ENCODE measurements at regions not wholly inside any gene's neighbourhood (a gene's known extent, or its start where the extent isn't known, plus 50 kb on each side); places are given as distances from the start of the nearest gene placed in this dataset.
"Not testable (repeated sequence)": the region's sequence is repeated elsewhere in the genome, so short reads cannot be mapped to it uniquely, and the experiment has no call there.

GRCh38 chr11:88044658-88045057 is 130.6 kb downstream of the RAB38 start:
- not testable (repeated sequence) for H3K9me3 Mint-ChIP-seq; H3K27ac ChIP-seq; H3K27me3 ChIP-seq; H3K79me2 ChIP-seq (ENCODE audit: low read depth); H3K36me3 Mint-ChIP-seq; H3K9me3 ChIP-seq (ENCODE audit: low read depth); H3K4me3 ChIP-seq; H4K20me1 ChIP-seq (ENCODE audit: low read depth); H3K27me3 Mint-ChIP-seq (ENCODE audit: insufficient read depth, low read depth); H3K36me3 ChIP-seq; H3K9ac ChIP-seq; H2AFZ ChIP-seq (replicated peaks)
- peaks cover 48% of the 10 kb centered on the region for H3K4me1 Mint-ChIP-seq
- peak overlapping the region; percentile 28 for H3K27ac Mint-ChIP-seq
- peaks cover 38% of the 10 kb centered on the region for H3K4me1 ChIP-seq
- peak; percentile 54 for DNase-seq (ENCODE audit: low spot score)
- peak overlapping the region; percentile 18 for H3K4me3 Mint-ChIP-seq
- peak overlapping the region; percentile 42 for H3K4me2 ChIP-seq
- peaks cover 17% of the 10 kb centered on the region for H3F3A ChIP-seq (ENCODE audit: low read depth)

- Mint-ChIP-seq H3K9me3 (peaks cover 2% of the 10 kb centered on the region), H3K4me1 (peaks cover 63% of the 10 kb centered on the region), H3K4me3 (no peak overlapping the region), H3K36me3 (no peaks in the 10 kb centered on the region), H3K27ac (peak overlapping the region; percentile 76), H3K27me3 (ENCODE audit: insufficient read depth, low read depth) (peaks cover 8% of the 10 kb centered on the region)
- Histone ChIP-seq H3K9me3 (ENCODE audit: low read depth) (no peaks in the 10 kb centered on the region), H3K27ac (no peak overlapping the region), H3K36me3 (no peaks in the 10 kb centered on the region), H3K27me3 (no peaks in the 10 kb centered on the region), H3K4me2 (peak overlapping the region; percentile 42), H3K79me2 (ENCODE audit: low read depth) (no peaks in the 10 kb centered on the region), H3K9ac (no peak overlapping the region), H4K20me1 (ENCODE audit: low read depth) (no peaks in the 10 kb centered on the region), H3K4me1 (peaks cover 43% of the 10 kb centered on the region), H2AFZ (replicated peaks) (no peak overlapping the region), H3K4me3 (no peak overlapping the region), H3F3A (ENCODE audit: low read depth) (peaks cover 17% of the 10 kb centered on the region)
- TF ChIP-seq EZH2phosphoT487 (IDR thresholded peaks at IDR 0.05) (no peak), EZH2 (IDR thresholded peaks at IDR 0.05) (no peak), CTCF (IDR thresholded peaks at IDR 0.05) (no peak)
- DNase-seq (ENCODE audit: low spot score): no peak
Observed at GRCh38 chr11:88043149-88043548, 132.1 kb downstream of the RAB38 start.

- Mint-ChIP-seq H3K4me1 (peaks cover 66% of the 10 kb centered on the region), H3K4me3 (no peak overlapping the region), H3K27ac (peak overlapping the region; percentile 76), H3K27me3 (ENCODE audit: insufficient read depth, low read depth) (peaks cover 8% of the 10 kb centered on the region), H3K36me3 (no peaks in the 10 kb centered on the region), H3K9me3 (peaks cover 2% of the 10 kb centered on the region)
- TF ChIP-seq EZH2 (IDR thresholded peaks at IDR 0.05): no peak
- TF ChIP-seq CTCF (IDR thresholded peaks at IDR 0.05): no peak
- no peak for TF ChIP-seq EZH2phosphoT487 (IDR thresholded peaks at IDR 0.05)
- Histone ChIP-seq H3K4me1 (peaks cover 43% of the 10 kb centered on the region), H3K9me3 (ENCODE audit: low read depth) (no peaks in the 10 kb centered on the region), H2AFZ (replicated peaks) (no peak overlapping the region), H3K4me2 (peak overlapping the region; percentile 42), H3K4me3 (no peak overlapping the region), H3K27ac (no peak overlapping the region), H3K27me3 (no peaks in the 10 kb centered on the region), H4K20me1 (ENCODE audit: low read depth) (no peaks in the 10 kb centered on the region), H3K36me3 (no peaks in the 10 kb centered on the region), H3K9ac (no peak overlapping the region), H3K79me2 (ENCODE audit: low read depth) (no peaks in the 10 kb centered on the region), H3F3A (ENCODE audit: low read depth) (peaks cover 17% of the 10 kb centered on the region)
- no peak for DNase-seq (ENCODE audit: low spot score)
Observed at GRCh38 chr11:88042647-88043046, 132.6 kb downstream of the RAB38 start.

GRCh38 chr11:88042238-88042637 is 133.0 kb downstream of the RAB38 start:
- H3K27ac Mint-ChIP-seq: peak overlapping the region; percentile 65
- peaks cover 17% of the 10 kb centered on the region for H3F3A ChIP-seq (ENCODE audit: low read depth)
- H3K9ac ChIP-seq: no peak overlapping the region
- H3K36me3 ChIP-seq: no peaks in the 10 kb centered on the region
- H3K9me3 Mint-ChIP-seq: peaks cover 2% of the 10 kb centered on the region
- H3K27ac ChIP-seq: no peak overlapping the region
- H4K20me1 ChIP-seq (ENCODE audit: low read depth): no peaks in the 10 kb centered on the region
- peaks cover 43% of the 10 kb centered on the region for H3K4me1 ChIP-seq
- no peak for DNase-seq (ENCODE audit: low spot score)
- H3K36me3 Mint-ChIP-seq: no peaks in the 10 kb centered on the region
- no peak overlapping the region for H3K4me3 ChIP-seq
- no peak overlapping the region for H2AFZ ChIP-seq (replicated peaks)
- H3K9me3 ChIP-seq (ENCODE audit: low read depth): no peaks in the 10 kb centered on the region
- TF ChIP-seq CTCF (IDR thresholded peaks at IDR 0.05): no peak
- no peak for TF ChIP-seq EZH2 (IDR thresholded peaks at IDR 0.05)
- TF ChIP-seq EZH2phosphoT487 (IDR thresholded peaks at IDR 0.05): no peak
- H3K27me3 ChIP-seq: no peaks in the 10 kb centered on the region
- H3K4me3 Mint-ChIP-seq: no peak overlapping the region
- no peak overlapping the region for H3K4me2 ChIP-seq
- H3K4me1 Mint-ChIP-seq: peaks cover 66% of the 10 kb centered on the region
- no peaks in the 10 kb centered on the region for H3K79me2 ChIP-seq (ENCODE audit: low read depth)
- H3K27me3 Mint-ChIP-seq (ENCODE audit: insufficient read depth, low read depth): peaks cover 8% of the 10 kb centered on the region
